ENCODE measurements at regions not wholly inside any gene's neighbourhood (a gene's known extent, or its start where the extent isn't known, plus 50 kb on each side); places are given as distances from the start of the nearest gene placed in this dataset.

DNA sequence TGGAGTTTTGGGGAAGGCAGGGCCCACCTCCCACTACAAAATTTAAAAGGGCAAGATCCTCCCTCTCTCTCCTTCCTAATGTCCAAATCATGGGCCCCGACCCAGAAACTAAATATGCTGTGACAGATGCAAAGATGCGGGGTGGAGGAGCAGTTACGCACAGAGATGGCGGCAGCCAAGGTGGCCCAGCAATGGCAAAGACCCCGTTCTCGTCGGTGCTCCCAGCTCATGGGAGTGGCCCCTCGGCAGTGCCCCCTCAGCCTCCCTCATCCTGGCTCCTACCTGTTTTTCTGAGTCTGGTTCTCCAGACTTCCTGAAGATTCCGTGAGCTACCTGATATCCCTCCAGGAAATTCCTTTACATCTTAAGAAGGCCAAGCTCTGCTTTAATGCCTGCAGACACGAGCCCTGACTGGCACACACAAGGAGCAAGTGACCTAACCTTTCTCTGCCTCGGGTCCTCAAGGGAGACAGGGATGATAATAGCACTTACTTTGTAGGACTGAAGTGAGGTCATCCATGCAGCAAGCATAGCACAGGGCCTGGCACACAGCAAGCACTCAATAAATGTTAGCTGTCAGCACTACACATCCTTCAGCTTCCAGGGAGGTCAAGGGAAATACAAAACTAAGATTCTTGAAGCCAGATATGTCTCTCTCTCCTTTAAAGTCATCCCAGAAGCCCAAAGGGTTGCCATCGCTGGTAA lies 103.5 kb downstream of the LSM3 start:
- Histone ChIP-seq H3K27ac (ENCODE audit: low read depth, low read length) (no peak overlapping the region), H3K23ac (ENCODE audit: insufficient read length) (no peak overlapping the region), H3K4me1 (replicated peaks in 1 of 4; ENCODE audit: control insufficient read depth in 3 of 4, insufficient read depth in 4 of 4, low read length in 3 of 4) (peaks cover 12 to 29% (median 25%) of the 10 kb centered on the region in 4 experiments), H4K20me1 (replicated peaks in 1 of 2; ENCODE audit: control insufficient read depth in 1 of 2, insufficient read depth in 2 of 2, low read length in 2 of 2) (no peaks in the 10 kb centered on the region), H3K36me3 (ENCODE audit: control insufficient read depth in 2 of 4, insufficient read depth in 4 of 4, low read length in 3 of 4) (no peaks in the 10 kb centered on the region), H3K18ac (ENCODE audit: extremely low read depth, low read length) (no peak overlapping the region), H2AFZ (ENCODE audit: low read length) (no peak overlapping the region), H2BK5ac (ENCODE audit: low read depth, low read length) (no peak overlapping the region), H2BK20ac (ENCODE audit: low read length) (peak overlapping the region; percentile 67; the same call in 1 of the 2 replicates), H3K4me2 (ENCODE audit: insufficient read depth in 1 of 2, low read depth in 2 of 2, low read length in 2 of 2) (no peak overlapping the region), H2AK5ac (ENCODE audit: low read depth, low read length) (no peak overlapping the region), H2BK15ac (ENCODE audit: low read length) (no peak overlapping the region; the same call in 1 of the 2 replicates), H4K8ac (ENCODE audit: extremely low read depth, insufficient read depth, low read length) (no peak overlapping the region), H3K4me3 (ENCODE audit: extremely low read depth in 1 of 4, insufficient read depth in 2 of 4, low read depth in 3 of 4, low read length in 4 of 4) (no peak overlapping the region), H3K23me2 (ENCODE audit: low read depth, low read length) (no peaks in the 10 kb centered on the region), H3K9me3 (ENCODE audit: insufficient read depth in 2 of 2, low read depth in 1 of 2, low read length in 1 of 2) (no peaks in the 10 kb centered on the region), H3K9ac (replicated peaks in 1 of 4; ENCODE audit: extremely low read depth in 1 of 4, low read depth in 3 of 4, low read length in 3 of 4) (no peak overlapping the region), H3K56ac (replicated peaks; ENCODE audit: insufficient read length, low read depth, low read length) (no peak overlapping the region), H4K91ac (replicated peaks; ENCODE audit: insufficient read length, low read length) (no peak overlapping the region), H3K79me1 (ENCODE audit: low read depth, low read length) (no peaks in the 10 kb centered on the region), H4K5ac (ENCODE audit: insufficient read length, low read depth, low read length) (no peak overlapping the region), H2BK12ac (ENCODE audit: low read depth, low read length) (peak overlapping the region; percentile 22; the same call in 1 of the 2 replicates), H3K14ac (ENCODE audit: insufficient read length) (no peak overlapping the region), H2BK120ac (replicated peaks; ENCODE audit: low read depth, low read length) (no peak overlapping the region), H3K27me3 (replicated peaks in 1 of 4; ENCODE audit: control insufficient read depth in 3 of 4, extremely low read depth in 1 of 4, insufficient read depth in 3 of 4, low read length in 3 of 4) (no peaks in the 10 kb centered on the region; a peak in 1 of 7 replicates), H3K79me2 (ENCODE audit: control insufficient read depth in 1 of 2, insufficient read depth in 2 of 2, low read length in 2 of 2) (no peaks in the 10 kb centered on the region), H3K4ac (replicated peaks; ENCODE audit: insufficient read length, low read depth, low read length) (no peak overlapping the region)
- WGBS, 2 experiments (ENCODE audit: extremely low coverage in 1 of 2, insufficient coverage in 1 of 2, insufficient read length in 1 of 2, insufficient replicate concordance in 2 of 2, low coverage in 1 of 2, low lambda C conversion rate in 2 of 2, missing lambda C conversion rate in 1 of 2) = 88% methylated on average over 12 of the region's 12 CpGs; no CpG with 5 or more reads in 1 of the 2 experiments
- DNase-seq (ENCODE audit: low read depth in 1 of 2, low spot score in 2 of 2) (no peak), FAIRE-seq (no peak)
- ChIA-PET CTCF (ENCODE audit: partially characterized antibody) (interaction anchor here (0.9 to 2.3 kb wide), 13 partner anchors 9 to 186 kb away, joined by 3 to 9 read pairs (median 3); no protein-coding TSS in a partner anchor), POLR2A (ENCODE audit: partially characterized antibody) (interaction anchor here (0.6 to 3.7 kb wide), 7 partner anchors 8 to 166 kb away, joined by 3 to 11 read pairs (median 3); no protein-coding TSS in a partner anchor)
- TF ChIP-seq, protein P1, sequence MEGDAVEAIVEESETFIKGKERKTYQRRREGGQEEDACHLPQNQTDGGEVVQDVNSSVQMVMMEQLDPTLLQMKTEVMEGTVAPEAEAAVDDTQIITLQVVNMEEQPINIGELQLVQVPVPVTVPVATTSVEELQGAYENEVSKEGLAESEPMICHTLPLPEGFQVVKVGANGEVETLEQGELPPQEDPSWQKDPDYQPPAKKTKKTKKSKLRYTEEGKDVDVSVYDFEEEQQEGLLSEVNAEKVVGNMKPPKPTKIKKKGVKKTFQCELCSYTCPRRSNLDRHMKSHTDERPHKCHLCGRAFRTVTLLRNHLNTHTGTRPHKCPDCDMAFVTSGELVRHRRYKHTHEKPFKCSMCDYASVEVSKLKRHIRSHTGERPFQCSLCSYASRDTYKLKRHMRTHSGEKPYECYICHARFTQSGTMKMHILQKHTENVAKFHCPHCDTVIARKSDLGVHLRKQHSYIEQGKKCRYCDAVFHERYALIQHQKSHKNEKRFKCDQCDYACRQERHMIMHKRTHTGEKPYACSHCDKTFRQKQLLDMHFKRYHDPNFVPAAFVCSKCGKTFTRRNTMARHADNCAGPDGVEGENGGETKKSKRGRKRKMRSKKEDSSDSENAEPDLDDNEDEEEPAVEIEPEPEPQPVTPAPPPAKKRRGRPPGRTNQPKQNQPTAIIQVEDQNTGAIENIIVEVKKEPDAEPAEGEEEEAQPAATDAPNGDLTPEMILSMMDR (IDR thresholded peaks at IDR 0.05; ENCODE audit: control extremely low read depth in 1 of 3, insufficient read depth in 1 of 3, low read depth in 1 of 3, low read length in 3 of 3) = no peak
- no peak for TF ChIP-seq BRCA1 (IDR thresholded peaks at IDR 0.05; ENCODE audit: low read depth, low read length)
- no peak for TF ChIP-seq YY1 (IDR thresholded peaks at IDR 0.05; ENCODE audit: low read depth, low read length)
- TF ChIP-seq, protein P2, sequence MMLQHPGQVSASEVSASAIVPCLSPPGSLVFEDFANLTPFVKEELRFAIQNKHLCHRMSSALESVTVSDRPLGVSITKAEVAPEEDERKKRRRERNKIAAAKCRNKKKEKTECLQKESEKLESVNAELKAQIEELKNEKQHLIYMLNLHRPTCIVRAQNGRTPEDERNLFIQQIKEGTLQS (IDR thresholded peaks at IDR 0.05; ENCODE audit: insufficient read depth, low read depth, low read length) = no peak
- TF ChIP-seq SIN3A (conservative IDR thresholded peaks at IDR 0.05 in 1 of 2, IDR thresholded peaks at IDR 0.05 in 1 of 2; ENCODE audit: low read depth in 1 of 2, low read length in 2 of 2) = no peak
- no peak for TF ChIP-seq RNF2 (IDR thresholded peaks at IDR 0.05; ENCODE audit: borderline replicate concordance, low read depth, low read length, missing control alignments, poor library complexity, severe bottlenecking)
- TF ChIP-seq RAD21 (IDR thresholded peaks at IDR 0.05 in 1 of 2, conservative IDR thresholded peaks at IDR 0.05 in 1 of 2; ENCODE audit: low read depth in 2 of 2, low read length in 2 of 2) = no peak
- TF ChIP-seq SP4 (IDR thresholded peaks at IDR 0.05; ENCODE audit: low read length) = no peak

Data from H1 (cell line).